Ovary (tissue), 7 donors: ENCODE measurements at regions not wholly inside any gene's neighbourhood (a gene's known extent, or its start where the extent isn't known, plus 50 kb on each side); places are given as distances from the start of the nearest gene placed in this dataset.

Experiments
- DNase-seq, 5 donors: peaks; one replicate each; pipeline ENCODE4 v3.0.0-alpha.2; 2019 to 2020
- H3K27ac ChIP-seq, 2 donors: fragments of 200-600 bp; one replicate each; pipeline versions ENCODE4 v1.5.1 to v1.8.0; 2019 to 2022
- H3K27me3 ChIP-seq: fragments of 200-600 bp; one replicate; pipeline ENCODE4 v1.8.0; 2022
- H3K36me3 ChIP-seq: fragments of 200-600 bp; sonication (generic); one replicate; pipeline ENCODE4 v1.5.1; 2019
- H3K4me1 ChIP-seq: one replicate; pipeline ENCODE4 v1.8.1; 2013; ENCODE audit warnings: mild to moderate bottlenecking, moderate library complexity; ENCODE audit not compliant: insufficient read depth
- H3K4me3 ChIP-seq: fragments of 200-600 bp; sonication (generic); one replicate; pipeline ENCODE4 v1.5.1; 2017
- H3K9me3 ChIP-seq, 2 donors: fragments of 200-600 bp in 1 of 2; sonication (generic) in 1 of 2; one replicate each; pipeline versions ENCODE4 v1.5.1 to v1.8.1; 2013 to 2019; ENCODE audit warnings: mild to moderate bottlenecking in 1 of 2, moderate library complexity in 1 of 2
- EP300 ChIP-seq: sonication (generic); formaldehyde crosslinking; IDR thresholded peaks from one replicate; pipeline ENCODE4 v1.6.1; 2017; ENCODE audit warnings: antibody characterized with exemption
- POLR2A ChIP-seq: fragments of 450-650 bp; IDR thresholded peaks from one replicate; pipeline ENCODE4 v1.6.1; 2017; ENCODE audit warnings: antibody characterized with exemption, mild to moderate bottlenecking, moderate library complexity
- WGBS, 3 donors: extraction: QIAGEN DNeasy Blood & Tissue Kit in 1 of 3; methylation state at CpG; one replicate each; pipeline versions ENCODE4 v1.1.5 to v1.1.7; 2013 to 2017; 5-methylcytosine and 5-hydroxymethylcytosine counted together
- intact Hi-C, 4 donors: fragments of 100-400 bp; cut with DNase I; formaldehyde crosslinking; loops; one replicate each; pipeline versions ENCODE4 v1.11.0 to v1.15.1; 2022 to 2023
- TF ChIP-seq, protein P1 (sequence below), 3 donors: fragments of 450-650 bp in 2 of 3; fragments of 200-600 bp in 1 of 3; IDR thresholded peaks; one replicate each; pipeline versions ENCODE4 v1.5.1 to v1.8.0; 2016 to 2022; ENCODE audit warnings: antibody characterized with exemption in 3 of 3, mild to moderate bottlenecking in 1 of 3
- donor health status: DM: no; HTN: no; CAD: no; lungs with moderate emphysema.
- donor health status: DM: no; HTN: no; CAD: no.
- donor health status: Bipolar disorder and iron deficiency.
- donor health status: DM: no; HTN: no; CAD: no.
- donor health status: DM: yes; HTN: yes; CAD: no.

DNA sequence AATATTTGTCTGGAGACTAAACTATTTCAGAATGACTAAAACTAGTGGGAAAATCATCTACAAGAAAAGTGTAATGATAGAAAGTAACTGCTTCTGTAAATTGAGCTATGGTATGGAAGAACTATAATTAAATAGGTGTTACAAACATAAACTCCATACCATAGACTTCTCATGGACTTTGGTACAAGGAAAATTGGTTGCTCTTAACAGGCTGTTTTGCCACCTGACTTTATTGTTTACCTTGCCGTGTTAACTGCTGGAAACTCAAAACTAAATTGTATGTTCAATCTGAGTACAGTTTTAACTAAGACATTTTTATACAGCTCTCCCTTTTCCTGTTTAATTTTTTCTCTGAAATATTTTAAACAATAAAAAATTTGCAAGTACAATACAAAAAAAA lies 261.8 kb upstream of the POU3F2 start:
- TF ChIP-seq, protein P1, sequence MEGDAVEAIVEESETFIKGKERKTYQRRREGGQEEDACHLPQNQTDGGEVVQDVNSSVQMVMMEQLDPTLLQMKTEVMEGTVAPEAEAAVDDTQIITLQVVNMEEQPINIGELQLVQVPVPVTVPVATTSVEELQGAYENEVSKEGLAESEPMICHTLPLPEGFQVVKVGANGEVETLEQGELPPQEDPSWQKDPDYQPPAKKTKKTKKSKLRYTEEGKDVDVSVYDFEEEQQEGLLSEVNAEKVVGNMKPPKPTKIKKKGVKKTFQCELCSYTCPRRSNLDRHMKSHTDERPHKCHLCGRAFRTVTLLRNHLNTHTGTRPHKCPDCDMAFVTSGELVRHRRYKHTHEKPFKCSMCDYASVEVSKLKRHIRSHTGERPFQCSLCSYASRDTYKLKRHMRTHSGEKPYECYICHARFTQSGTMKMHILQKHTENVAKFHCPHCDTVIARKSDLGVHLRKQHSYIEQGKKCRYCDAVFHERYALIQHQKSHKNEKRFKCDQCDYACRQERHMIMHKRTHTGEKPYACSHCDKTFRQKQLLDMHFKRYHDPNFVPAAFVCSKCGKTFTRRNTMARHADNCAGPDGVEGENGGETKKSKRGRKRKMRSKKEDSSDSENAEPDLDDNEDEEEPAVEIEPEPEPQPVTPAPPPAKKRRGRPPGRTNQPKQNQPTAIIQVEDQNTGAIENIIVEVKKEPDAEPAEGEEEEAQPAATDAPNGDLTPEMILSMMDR (IDR thresholded peaks at IDR 0.05): no peak
- TF ChIP-seq POLR2A: no peak
- no peak for TF ChIP-seq EP300
- Histone ChIP-seq H3K27me3 (no peaks in the 10 kb centered on the region), H3K27ac (no peak overlapping the region), H3K36me3 (no peaks in the 10 kb centered on the region), H3K9me3 (no peaks in the 10 kb centered on the region), H3K4me3 (no peak overlapping the region), H3K4me1 (no peaks in the 10 kb centered on the region)
- intact Hi-C loops: no loop called here
- WGBS, 3 donors: 44 to 70% (median 61%) methylated on average over 1 of the region's 1 CpG
- no peak for DNase-seq

DNA sequence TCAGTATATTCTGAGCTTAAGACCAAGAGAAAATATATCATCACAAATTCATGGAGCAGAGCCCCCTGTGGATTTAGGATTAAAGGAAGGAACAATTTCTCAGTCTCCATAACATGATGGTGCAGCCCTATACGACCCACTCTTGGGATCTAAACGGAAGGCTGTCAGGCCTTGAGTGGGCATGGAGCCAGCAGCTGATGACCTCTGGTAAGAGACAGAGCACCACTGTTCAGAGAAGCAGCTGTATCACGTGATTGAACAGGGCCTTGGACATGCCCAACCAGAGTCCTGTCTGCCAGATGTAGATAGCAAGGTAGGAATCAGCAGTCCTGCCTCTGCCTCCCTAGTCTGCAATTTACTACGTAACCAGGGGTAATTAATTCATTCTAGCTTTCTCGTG lies 259.4 kb upstream of the POU3F2 start:
- Histone ChIP-seq H3K27me3 (no peaks in the 10 kb centered on the region), H3K27ac (no peak overlapping the region), H3K4me1 (no peaks in the 10 kb centered on the region), H3K4me3 (no peak overlapping the region), H3K36me3 (no peaks in the 10 kb centered on the region), H3K9me3 (no peaks in the 10 kb centered on the region)
- WGBS, 3 donors: 16 to 25% (median 19%) methylated on average over 5 of the region's 5 CpGs
- no peak for DNase-seq
- intact Hi-C loops: no loop called here
- TF ChIP-seq EP300 (no peak), POLR2A (no peak)
- TF ChIP-seq, protein P1 (IDR thresholded peaks at IDR 0.05): no peak

DNA sequence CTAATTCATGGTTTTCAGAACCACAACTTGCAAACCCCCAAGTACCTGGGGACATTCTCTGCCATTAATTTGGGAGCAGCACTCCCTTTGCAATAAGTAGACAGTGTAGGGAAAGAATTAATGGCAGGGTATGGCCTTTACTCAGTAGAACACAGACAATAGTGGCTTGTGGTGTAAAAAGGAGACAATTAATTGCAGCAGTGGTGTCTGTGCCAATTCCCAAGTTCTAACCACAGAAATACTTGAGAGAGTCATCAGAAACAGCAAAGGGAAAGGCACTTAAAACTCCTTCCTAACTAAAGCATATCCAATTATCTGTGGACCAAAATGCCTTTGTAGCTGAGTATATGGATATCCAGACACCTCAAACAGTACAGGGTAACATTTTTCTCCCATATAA lies 257.6 kb upstream of the POU3F2 start:
- TF ChIP-seq EP300 (no peak), POLR2A (no peak)
- TF ChIP-seq, protein P1 (IDR thresholded peaks at IDR 0.05): no peak
- no peak for DNase-seq
- Histone ChIP-seq H3K4me1 (no peaks in the 10 kb centered on the region), H3K9me3 (no peaks in the 10 kb centered on the region), H3K27ac (no peak overlapping the region), H3K27me3 (no peaks in the 10 kb centered on the region), H3K4me3 (no peak overlapping the region), H3K36me3 (no peaks in the 10 kb centered on the region)
- intact Hi-C loops: no loop called here

DNA sequence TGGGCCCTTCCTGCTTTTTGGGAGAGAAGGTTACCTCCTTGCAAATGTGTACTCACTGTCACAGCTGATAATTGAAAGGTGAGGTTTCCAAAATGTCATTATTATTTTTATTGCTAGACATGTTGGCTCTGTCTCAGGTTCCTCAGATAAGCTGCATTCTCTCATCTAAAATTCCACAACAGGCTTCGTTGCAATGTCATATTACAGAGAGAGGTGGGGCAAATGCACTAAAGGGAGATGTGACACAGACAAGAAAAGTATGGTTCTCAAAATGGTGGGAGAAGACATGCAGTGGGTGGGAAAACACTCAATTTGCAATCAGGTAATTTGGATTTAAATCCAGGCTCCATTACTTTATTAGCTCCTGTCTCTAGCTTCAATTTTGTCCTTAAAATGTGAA lies 256.4 kb upstream of the POU3F2 start:
- WGBS, 3 donors: 49 to 68% (median 59%) methylated on average over 1 of the region's 1 CpG

More for the DNA sequence above, 256.4 kb upstream of the POU3F2 start:
- Histone ChIP-seq H3K4me1 (no peaks in the 10 kb centered on the region), H3K36me3 (no peaks in the 10 kb centered on the region), H3K27me3 (no peaks in the 10 kb centered on the region), H3K9me3 (no peaks in the 10 kb centered on the region), H3K4me3 (no peak overlapping the region), H3K27ac (no peak overlapping the region)
- TF ChIP-seq POLR2A: no peak
- TF ChIP-seq EP300: no peak
- TF ChIP-seq, protein P1 (IDR thresholded peaks at IDR 0.05): no peak
- intact Hi-C loops: no loop called here
- DNase-seq: no peak
